GM18511 (cell line): ENCODE measurements at regions not wholly inside any gene's neighbourhood (a gene's known extent, or its start where the extent isn't known, plus 50 kb on each side); places are given as distances from the start of the nearest gene placed in this dataset.
"Not testable (repeated sequence)": the region's sequence is repeated elsewhere in the genome, so short reads cannot be mapped to it uniquely, and the experiment has no call there.

Source experiments
- ATAC-seq: cut with Tn5 transposase; IDR thresholded peaks from one replicate; pipeline ENCODE4 v1.9.1; 2021; ENCODE audit warnings: mild to moderate bottlenecking, moderate library complexity; ENCODE audit not compliant: unreplicated experiment

DNA sequence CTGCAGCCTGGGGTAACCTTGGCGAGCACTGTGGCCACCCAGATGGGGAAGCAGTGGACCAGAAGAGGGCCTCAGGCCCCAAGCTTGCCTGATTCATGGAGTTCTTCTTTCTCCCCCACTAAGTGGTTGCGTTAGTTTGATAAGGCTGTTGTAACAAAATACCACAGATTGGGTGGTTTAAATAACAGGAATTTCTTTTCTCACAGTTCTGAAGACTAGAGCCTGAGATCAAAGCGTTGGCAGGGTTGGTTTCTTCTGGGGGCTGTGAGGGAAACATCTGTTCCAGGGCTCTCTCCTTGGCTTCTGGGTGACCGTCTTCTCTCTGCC is 105.7 kb upstream of the GATB start:
- ATAC-seq: no peak

GRCh38 chr4:151865744-151866591 is 105.2 kb upstream of the GATB start:
- no peak for ATAC-seq

DNA sequence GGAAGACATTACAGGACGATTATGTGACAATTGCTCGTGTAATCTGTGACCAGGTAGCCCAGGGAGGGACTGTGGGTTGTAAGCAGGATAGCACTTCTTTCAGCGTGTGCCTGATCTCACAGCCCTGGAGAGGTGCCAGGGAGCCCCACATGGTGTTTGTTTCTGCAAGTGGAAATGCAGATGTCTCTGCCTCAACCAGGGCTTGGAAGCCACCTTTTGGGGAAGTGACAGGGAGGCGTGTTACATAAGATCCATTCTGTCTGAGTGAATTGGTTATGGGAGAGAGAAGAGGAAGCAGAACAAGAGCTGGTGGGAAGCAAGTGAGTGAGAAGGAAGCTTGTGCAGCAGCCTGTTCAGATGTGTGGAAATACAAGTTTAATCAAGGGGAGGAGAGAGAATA is 104.5 kb upstream of the GATB start:
- ATAC-seq: no peak

DNA sequence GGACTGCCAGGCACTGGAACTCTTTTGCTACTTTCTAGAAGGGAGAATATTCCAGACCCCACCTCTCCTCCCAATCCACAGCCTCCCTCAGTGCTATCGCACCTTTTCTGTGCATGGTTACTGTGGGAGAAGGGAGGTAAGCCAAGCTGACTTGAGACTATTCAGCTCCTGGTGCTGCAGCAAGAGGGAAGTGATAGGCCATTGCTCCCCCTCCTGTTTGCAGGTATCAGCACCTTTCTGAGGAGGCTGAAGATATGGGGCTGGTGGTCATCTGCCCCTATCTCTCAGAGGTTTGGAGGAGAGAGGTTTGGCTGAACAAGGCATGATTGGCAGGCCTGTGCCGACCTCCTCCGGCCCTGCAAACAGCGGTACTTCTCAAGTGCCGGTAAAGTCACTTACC is 103.3 kb upstream of the GATB start:
- ATAC-seq: no peak

GRCh38 chr4:151862766-151863165 is 102.0 kb upstream of the GATB start:
- no peak for ATAC-seq

- no peak for ATAC-seq
Observed at GRCh38 chr4:151860561-151861093, 99.8 kb upstream of the GATB start.

- ATAC-seq: no peak
Observed at GRCh38 chr4:151859641-151860040, 98.8 kb upstream of the GATB start.

DNA sequence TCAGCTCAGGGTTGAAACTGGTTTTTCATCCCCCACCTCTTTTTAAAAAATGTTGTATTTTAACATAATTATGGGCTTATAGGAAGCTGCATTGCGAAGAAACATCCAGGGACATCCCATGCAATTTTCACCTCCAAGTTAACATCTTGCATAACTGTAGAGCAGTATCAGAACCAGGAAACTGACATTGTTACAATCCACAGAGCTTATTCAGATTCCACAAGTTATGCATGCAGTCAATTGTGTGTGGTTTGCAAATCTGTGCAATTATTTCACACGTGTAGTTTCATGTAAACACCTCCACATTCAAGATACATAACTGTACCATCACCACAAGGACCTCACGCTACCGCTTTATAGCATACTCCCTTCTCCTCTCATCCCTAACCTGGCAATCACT is 97.5 kb upstream of the GATB start:
- no peak for ATAC-seq

- no peak for ATAC-seq
Observed at GRCh38 chr4:151857368-151857767, 96.6 kb upstream of the GATB start.

- ATAC-seq: no peak
Observed at GRCh38 chr4:151855747-151856146, 94.9 kb upstream of the GATB start.

- ATAC-seq: no peak
Observed at GRCh38 chr4:151854731-151855130, 93.9 kb upstream of the GATB start.

DNA sequence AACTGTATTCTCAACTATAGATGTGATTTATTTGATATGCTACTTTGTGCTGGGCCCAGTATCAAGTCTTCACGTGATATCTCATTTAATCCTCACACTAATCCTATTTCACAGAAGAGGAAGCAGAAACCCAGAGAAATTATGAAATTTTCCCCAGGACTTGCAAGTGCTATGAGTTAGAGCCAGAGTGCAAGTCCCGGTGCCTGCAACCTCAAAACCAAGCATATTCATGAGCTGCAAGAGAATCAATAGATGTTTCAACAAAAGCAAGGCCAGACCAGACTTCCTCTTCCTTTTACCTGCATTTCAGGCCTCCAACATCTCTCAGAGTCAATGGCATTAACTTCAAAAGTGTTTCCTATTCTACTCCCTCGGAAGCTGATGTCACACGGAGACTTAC is 92.2 kb upstream of the GATB start:
- no peak for ATAC-seq

DNA sequence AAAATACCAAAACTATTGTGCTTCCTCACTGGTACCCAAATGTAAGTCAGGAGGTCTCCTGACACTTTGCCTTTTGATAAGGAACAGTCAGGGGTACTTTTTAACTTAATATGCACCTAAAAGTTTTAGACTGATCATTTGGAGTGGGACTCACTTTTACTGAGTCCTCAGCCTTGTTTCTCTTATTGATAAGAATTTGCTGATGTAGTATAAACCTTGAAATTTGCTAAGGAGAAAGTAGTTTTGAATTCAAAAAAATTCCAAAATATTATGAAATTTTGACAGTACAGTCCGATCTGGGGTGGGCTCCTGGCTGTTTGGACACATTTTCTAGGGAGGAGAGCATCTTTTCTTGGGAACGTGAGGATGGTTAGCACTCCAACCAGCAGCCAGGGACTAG is 91.4 kb upstream of the GATB start:
- no peak for ATAC-seq

GRCh38 chr4:151851354-151851753 is 90.5 kb upstream of the GATB start:
- no peak for ATAC-seq

DNA sequence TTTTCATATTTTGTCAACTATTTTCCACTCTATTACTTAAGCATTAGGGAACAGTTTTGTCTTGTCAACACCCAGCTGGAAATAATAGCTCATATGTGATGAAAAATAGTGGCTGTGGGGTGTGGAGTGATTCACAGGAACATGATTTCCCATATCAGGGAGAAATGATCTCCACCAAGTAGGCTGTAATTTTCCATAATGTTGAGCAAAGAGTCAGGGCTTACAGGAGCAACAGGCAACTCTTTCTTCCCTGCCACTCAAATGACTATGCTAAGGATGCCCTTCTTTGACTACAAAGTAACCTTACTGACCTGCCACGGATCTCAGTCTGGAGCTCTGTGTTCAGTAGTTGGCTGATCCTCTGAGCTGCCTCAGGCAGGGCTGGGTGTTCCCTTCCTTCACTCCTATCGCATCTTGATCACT is 90.0 kb upstream of the GATB start:
- no peak for ATAC-seq

DNA sequence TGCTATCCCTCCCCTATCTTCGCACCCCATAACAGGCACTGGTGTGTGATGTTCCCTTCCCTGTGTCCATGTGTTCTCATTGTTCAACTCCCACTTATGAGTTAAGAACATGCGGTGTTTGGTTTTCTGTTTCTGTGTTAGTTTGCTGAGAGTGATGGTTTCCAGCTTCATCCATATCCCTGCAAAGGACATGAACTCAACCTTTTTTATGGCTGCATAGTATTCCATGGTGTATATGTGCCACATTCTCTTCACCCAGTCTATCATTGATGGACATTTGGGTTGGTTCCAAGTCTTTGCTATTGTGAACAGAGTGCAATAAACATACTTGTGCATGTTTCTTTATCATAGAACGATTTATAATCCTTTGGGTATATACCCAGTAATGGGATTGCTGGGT is 84.7 kb upstream of the GATB start:
- not testable (repeated sequence) for ATAC-seq

DNA sequence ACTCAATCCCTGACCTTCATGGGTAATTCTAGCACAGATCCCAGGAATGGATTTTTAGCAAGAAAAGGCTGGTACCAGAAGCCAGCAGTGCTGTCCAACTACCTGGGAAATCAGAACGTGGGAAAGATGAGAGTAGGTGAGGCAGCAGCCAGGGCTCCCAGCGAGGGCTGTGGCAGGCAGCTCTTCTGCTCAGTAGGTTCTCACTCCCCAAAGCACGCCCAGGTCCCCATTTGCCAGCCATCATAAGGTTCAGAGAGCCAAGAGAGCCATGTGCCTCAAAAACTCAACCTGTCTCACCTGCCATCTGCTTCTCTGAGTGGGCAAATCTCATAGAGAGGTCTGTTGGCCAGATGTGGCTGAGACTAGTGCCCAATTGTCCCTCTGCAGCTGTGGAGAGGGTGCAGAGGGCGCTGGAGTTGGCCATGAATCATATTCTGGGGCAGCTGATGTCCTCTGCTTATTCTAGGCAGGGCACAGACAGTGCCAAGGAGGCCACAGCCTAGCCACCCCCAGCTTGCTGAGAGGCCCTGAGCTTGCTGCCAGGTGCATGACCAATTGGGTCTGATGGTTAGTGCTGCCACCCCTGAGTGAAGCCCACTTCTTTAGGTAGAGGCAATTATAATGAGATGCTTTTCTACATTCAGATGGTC is 81.7 kb upstream of the GATB start:
- ATAC-seq: no peak

GRCh38 chr4:151841107-151841506 is 80.3 kb upstream of the GATB start:
- no peak for ATAC-seq

DNA sequence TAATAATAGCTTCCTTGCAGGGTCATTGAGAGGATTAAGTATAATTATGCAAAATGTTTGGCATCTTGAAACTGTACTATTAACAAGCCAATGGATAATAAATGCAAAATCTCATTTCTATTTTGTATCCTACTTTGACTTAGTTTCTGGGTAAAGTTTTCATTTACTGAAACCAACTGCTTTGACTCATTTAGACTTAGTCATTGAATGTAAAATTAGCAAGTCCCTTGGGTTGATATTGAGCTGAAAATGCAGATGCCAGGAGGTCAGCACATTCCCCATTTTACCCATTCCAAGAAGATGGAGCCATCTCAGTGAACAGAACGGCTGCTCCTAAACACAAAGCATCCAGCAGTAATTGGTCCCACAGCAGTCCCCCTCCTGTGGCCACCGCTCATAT is 74.7 kb upstream of the GATB start:
- ATAC-seq: no peak

DNA sequence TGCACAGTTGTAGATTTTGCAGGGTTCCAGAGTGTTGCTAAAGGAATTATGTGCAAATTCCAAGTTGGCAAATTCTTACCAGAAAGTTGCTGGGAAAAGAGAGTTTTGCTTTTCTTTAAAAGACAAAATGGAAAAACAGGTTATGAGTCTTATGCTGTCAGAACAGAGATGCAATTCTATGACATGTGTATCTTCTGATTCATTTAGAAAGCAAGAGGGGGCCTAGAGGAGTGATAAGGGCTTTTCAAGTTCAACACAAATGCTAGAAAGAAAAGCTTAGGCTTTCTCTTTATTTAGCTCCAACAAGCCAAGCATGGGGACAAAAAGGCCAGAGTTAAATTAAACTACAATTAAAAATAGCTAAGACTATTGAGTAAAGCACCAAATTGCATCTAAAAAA is 72.4 kb upstream of the GATB start:
- no peak for ATAC-seq

GRCh38 chr4:151831526-151831925 is 70.7 kb upstream of the GATB start:
- no peak for ATAC-seq

GRCh38 chr4:151830168-151830567 is 69.4 kb upstream of the GATB start:
- ATAC-seq: no peak
